Stomach (tissue), 4 donors: ENCODE measurements at regions not wholly inside any gene's neighbourhood (a gene's known extent, or its start where the extent isn't known, plus 50 kb on each side); places are given as distances from the start of the nearest gene placed in this dataset.

Experiments used
- POLR2A ChIP-seq, 4 donors: fragments of 450-650 bp; IDR thresholded peaks; one replicate each; pipeline ENCODE4 v1.6.1; 2016; ENCODE audit warnings: antibody characterized with exemption in 4 of 4, control low read depth in 2 of 4, mild to moderate bottlenecking in 1 of 4, moderate library complexity in 1 of 4
- POLR2AphosphoS5 ChIP-seq, 3 donors: sonication (generic); formaldehyde crosslinking; IDR thresholded peaks; one replicate each; pipeline ENCODE4 v1.6.1; 2016; ENCODE audit warnings: antibody characterized with exemption in 3 of 3
- TF ChIP-seq, protein P1 (sequence below), 7 experiments: fragments of 450-650 bp in 4 of 7; fragments of 200-600 bp in 3 of 7; sonication (generic) in 3 of 7; IDR thresholded peaks; one replicate each; pipeline ENCODE4 v1.5.1; 2016 to 2019; ENCODE audit warnings: antibody characterized with exemption in 7 of 7, control low read depth in 2 of 7, mild to moderate bottlenecking in 1 of 7

GRCh38 chr5:87886164-87886563 is 382.5 kb downstream of the TMEM161B start:
- TF ChIP-seq POLR2A (IDR thresholded peaks at IDR 0.05): no peak
- TF ChIP-seq, protein P1, sequence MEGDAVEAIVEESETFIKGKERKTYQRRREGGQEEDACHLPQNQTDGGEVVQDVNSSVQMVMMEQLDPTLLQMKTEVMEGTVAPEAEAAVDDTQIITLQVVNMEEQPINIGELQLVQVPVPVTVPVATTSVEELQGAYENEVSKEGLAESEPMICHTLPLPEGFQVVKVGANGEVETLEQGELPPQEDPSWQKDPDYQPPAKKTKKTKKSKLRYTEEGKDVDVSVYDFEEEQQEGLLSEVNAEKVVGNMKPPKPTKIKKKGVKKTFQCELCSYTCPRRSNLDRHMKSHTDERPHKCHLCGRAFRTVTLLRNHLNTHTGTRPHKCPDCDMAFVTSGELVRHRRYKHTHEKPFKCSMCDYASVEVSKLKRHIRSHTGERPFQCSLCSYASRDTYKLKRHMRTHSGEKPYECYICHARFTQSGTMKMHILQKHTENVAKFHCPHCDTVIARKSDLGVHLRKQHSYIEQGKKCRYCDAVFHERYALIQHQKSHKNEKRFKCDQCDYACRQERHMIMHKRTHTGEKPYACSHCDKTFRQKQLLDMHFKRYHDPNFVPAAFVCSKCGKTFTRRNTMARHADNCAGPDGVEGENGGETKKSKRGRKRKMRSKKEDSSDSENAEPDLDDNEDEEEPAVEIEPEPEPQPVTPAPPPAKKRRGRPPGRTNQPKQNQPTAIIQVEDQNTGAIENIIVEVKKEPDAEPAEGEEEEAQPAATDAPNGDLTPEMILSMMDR (IDR thresholded peaks at IDR 0.05): no peak
- TF ChIP-seq POLR2AphosphoS5 (IDR thresholded peaks at IDR 0.05): no peak
